ENCODE measurements at regions not wholly inside any gene's neighbourhood (a gene's known extent, or its start where the extent isn't known, plus 50 kb on each side); places are given as distances from the start of the nearest gene placed in this dataset.

GRCh38 chr4:95637043-95637600 lies 88.3 kb upstream of the UNC5C start:
- no peaks in the 10 kb centered on the region for H3K9me3 Mint-ChIP-seq
- no peaks in the 10 kb centered on the region for H3K4me1 ChIP-seq (ENCODE audit: insufficient read depth, low read length)
- no peaks in the 10 kb centered on the region for H3K36me3 ChIP-seq (ENCODE audit: insufficient read depth, low read length)
- H3K4me1 Mint-ChIP-seq (ENCODE audit: low read depth): no peaks in the 10 kb centered on the region
- H3K4me3 Mint-ChIP-seq: no peak overlapping the region
- no peak for ATAC-seq (ENCODE audit: poor library complexity)
- no peaks in the 10 kb centered on the region for H3K27me3 Mint-ChIP-seq
- DNase-seq: no peak
- no peaks in the 10 kb centered on the region for H3K36me3 Mint-ChIP-seq (ENCODE audit: low read depth)
- intact Hi-C loops (cut with DNase I, micrococcal nuclease): no loop called here
- no peak overlapping the region for H3K27ac Mint-ChIP-seq
- ChIA-PET POLR2A (no interaction called here), CTCF (no interaction called here)
- no peak overlapping the region for H3K27ac ChIP-seq (ENCODE audit: low read depth in 1 of 2, low read length in 2 of 2)
- no peak overlapping the region for H3K4me3 ChIP-seq (ENCODE audit: low read length)
- no peaks in the 10 kb centered on the region for H3K9me3 ChIP-seq (ENCODE audit: control insufficient read depth in 1 of 2, insufficient read depth in 1 of 2, low read length in 2 of 2)
- TF ChIP-seq CTCF (IDR thresholded peaks at IDR 0.05): no peak
- no peaks in the 10 kb centered on the region for H3K27me3 ChIP-seq (ENCODE audit: control insufficient read depth in 1 of 2, insufficient read depth in 2 of 2, low read length in 2 of 2)

GRCh38 chr4:95636061-95636460 lies 87.3 kb upstream of the UNC5C start:
- Mint-ChIP-seq H3K4me1 (ENCODE audit: low read depth) (no peaks in the 10 kb centered on the region), H3K27me3 (no peaks in the 10 kb centered on the region), H3K36me3 (ENCODE audit: low read depth) (no peaks in the 10 kb centered on the region), H3K9me3 (no peaks in the 10 kb centered on the region), H3K4me3 (no peak overlapping the region), H3K27ac (no peak overlapping the region)
- intact Hi-C loops (cut with DNase I, micrococcal nuclease): no loop called here
- POLR2A ChIA-PET: no interaction called here
- ATAC-seq (ENCODE audit: poor library complexity): no peak
- Histone ChIP-seq H3K27me3 (ENCODE audit: control insufficient read depth in 1 of 2, insufficient read depth in 2 of 2, low read length in 2 of 2) (no peaks in the 10 kb centered on the region), H3K4me3 (ENCODE audit: low read length) (no peak overlapping the region), H3K27ac (ENCODE audit: low read depth in 1 of 2, low read length in 2 of 2) (no peak overlapping the region), H3K4me1 (ENCODE audit: insufficient read depth, low read length) (no peaks in the 10 kb centered on the region), H3K36me3 (ENCODE audit: insufficient read depth, low read length) (no peaks in the 10 kb centered on the region), H3K9me3 (ENCODE audit: control insufficient read depth in 1 of 2, insufficient read depth in 1 of 2, low read length in 2 of 2) (no peaks in the 10 kb centered on the region)
- TF ChIP-seq CTCF (IDR thresholded peaks at IDR 0.05): no peak
- DNase-seq: no peak
- CTCF ChIA-PET: no interaction called here

- POLR2A ChIA-PET: no interaction called here
- Histone ChIP-seq H3K36me3 (ENCODE audit: insufficient read depth, low read length) (no peaks in the 10 kb centered on the region), H3K4me1 (ENCODE audit: insufficient read depth, low read length) (no peaks in the 10 kb centered on the region), H3K4me3 (ENCODE audit: low read length) (no peak overlapping the region), H3K27me3 (ENCODE audit: control insufficient read depth in 1 of 2, insufficient read depth in 2 of 2, low read length in 2 of 2) (no peaks in the 10 kb centered on the region), H3K9me3 (ENCODE audit: control insufficient read depth in 1 of 2, insufficient read depth in 1 of 2, low read length in 2 of 2) (no peaks in the 10 kb centered on the region), H3K27ac (ENCODE audit: low read depth in 1 of 2, low read length in 2 of 2) (no peak overlapping the region)
- no peaks in the 10 kb centered on the region for H3K4me1 Mint-ChIP-seq (ENCODE audit: low read depth)
- H3K27me3 Mint-ChIP-seq: no peaks in the 10 kb centered on the region
- TF ChIP-seq CTCF (IDR thresholded peaks at IDR 0.05): no peak
- H3K9me3 Mint-ChIP-seq: no peaks in the 10 kb centered on the region
- no peak overlapping the region for H3K4me3 Mint-ChIP-seq
- ATAC-seq (ENCODE audit: poor library complexity) (no peak), DNase-seq (no peak)
- CTCF ChIA-PET: no interaction called here
- no peaks in the 10 kb centered on the region for H3K36me3 Mint-ChIP-seq (ENCODE audit: low read depth)
- no peak overlapping the region for H3K27ac Mint-ChIP-seq
- intact Hi-C loops (cut with DNase I, micrococcal nuclease): no loop called here
Observed at GRCh38 chr4:95627709-95628108, 78.9 kb upstream of the UNC5C start.
